Endodermal cell (in vitro differentiated cells): ENCODE measurements at regions not wholly inside any gene's neighbourhood (a gene's known extent, or its start where the extent isn't known, plus 50 kb on each side); places are given as distances from the start of the nearest gene placed in this dataset.

ENCODE experiments used
- DNase-seq: peaks from one replicate; pipeline ENCODE4 v3.0.0-alpha.2; 2017
- H3K27ac ChIP-seq: 2 replicates; pipeline ENCODE4 v1.5.1; 2013; ENCODE audit warnings: mild to moderate bottlenecking, low read depth, low read length, moderate library complexity
- H3K27me3 ChIP-seq: 2 replicates; pipeline ENCODE4 v1.6.1; 2013; ENCODE audit warnings: mild to moderate bottlenecking, low read length, moderate library complexity; ENCODE audit not compliant: insufficient read depth, control insufficient read depth, poor library complexity, severe bottlenecking
- H3K36me3 ChIP-seq: 2 replicates; pipeline ENCODE4 v1.7.0; 2013; ENCODE audit warnings: mild to moderate bottlenecking, low read length, moderate library complexity; ENCODE audit not compliant: control insufficient read depth, insufficient read depth
- H3K4me1 ChIP-seq: one replicate; pipeline ENCODE4 v1.7.0; 2013; ENCODE audit warnings: low read length; ENCODE audit not compliant: control insufficient read depth, insufficient read depth
- H3K4me3 ChIP-seq: 2 replicates; pipeline ENCODE4 v1.5.1; 2013; ENCODE audit warnings: mild to moderate bottlenecking, low read length, moderate library complexity
- H3K9ac ChIP-seq: 2 replicates; pipeline ENCODE4 v1.6.1; 2013; ENCODE audit warnings: mild to moderate bottlenecking, low read length, moderate library complexity; ENCODE audit not compliant: poor library complexity, severe bottlenecking; ENCODE audit errors: extremely low read depth
- H3K9me3 ChIP-seq: 2 replicates; pipeline ENCODE4 v1.6.1; 2013; ENCODE audit warnings: mild to moderate bottlenecking, low read length, moderate library complexity; ENCODE audit not compliant: control insufficient read depth
- H3K27ac Mint-ChIP-seq: 2 replicates; pipeline ENCODE4 v1.8.0; 2020; ENCODE audit warnings: mixed read lengths
- H3K27me3 Mint-ChIP-seq: 2 replicates; pipeline ENCODE4 v1.8.0; 2021; ENCODE audit warnings: mild to moderate bottlenecking, mixed read lengths; ENCODE audit not compliant: insufficient read depth
- H3K36me3 Mint-ChIP-seq: 2 replicates; pipeline ENCODE4 v1.8.0; 2020; ENCODE audit warnings: low read depth, mixed read lengths
- H3K4me1 Mint-ChIP-seq: 2 replicates; pipeline ENCODE4 v1.8.0; 2020; ENCODE audit warnings: mixed read lengths
- H3K4me3 Mint-ChIP-seq: 2 replicates; pipeline ENCODE4 v1.8.0; 2020; ENCODE audit warnings: mild to moderate bottlenecking, moderate library complexity, mixed read lengths
- H3K9me3 Mint-ChIP-seq: 2 replicates; pipeline ENCODE4 v1.8.0; 2020; ENCODE audit warnings: mild to moderate bottlenecking, mixed read lengths
- CTCF ChIP-seq: fragments of 200-600 bp; sonication (generic); conservative IDR thresholded peaks from 2 replicates; pipeline ENCODE4 v1.5.0; 2021; ENCODE audit warnings: antibody characterized with exemption, mild to moderate bottlenecking
- WGBS, 2 experiments: methylation state at CpG; one replicate each; pipeline versions ENCODE4 v1.1.5 to v1.1.7; 2013; ENCODE audit warnings: missing lambda C conversion rate in 2 of 2, mixed read lengths in 1 of 2; ENCODE audit not compliant: insufficient coverage in 1 of 2, insufficient read length in 1 of 2; 5-methylcytosine and 5-hydroxymethylcytosine counted together

- Mint-ChIP-seq H3K27ac (no peak overlapping the region), H3K9me3 (no peaks in the 10 kb centered on the region), H3K4me3 (no peak overlapping the region), H3K36me3 (no peaks in the 10 kb centered on the region), H3K27me3 (no peaks in the 10 kb centered on the region), H3K4me1 (peaks cover 4% of the 10 kb centered on the region)
- no peak for TF ChIP-seq CTCF
- H3K36me3 ChIP-seq = no peaks in the 10 kb centered on the region
- 87 to 100% methylated on average over 1 to 2 of the region's 2 CpGs for WGBS, 2 experiments
- no peaks in the 10 kb centered on the region for H3K9me3 ChIP-seq
- no peaks in the 10 kb centered on the region for H3K27me3 ChIP-seq
- no peak overlapping the region for H3K9ac ChIP-seq
- DNase-seq = no peak
- no peak overlapping the region for H3K27ac ChIP-seq
- H3K4me3 ChIP-seq = no peak overlapping the region
- H3K4me1 ChIP-seq = no peaks in the 10 kb centered on the region
Measured at GRCh38 chr3:28645149-28645548, 296.5 kb upstream of the AZI2 start.

- DNase-seq = no peak
- Mint-ChIP-seq H3K27ac (no peak overlapping the region), H3K9me3 (no peaks in the 10 kb centered on the region)
Measured at GRCh38 chr3:28646435-28646834, 297.8 kb upstream of the AZI2 start.

GRCh38 chr3:28649266-28649665 is 300.6 kb upstream of the AZI2 start:
- no peak for TF ChIP-seq CTCF
- Mint-ChIP-seq H3K36me3 (no peaks in the 10 kb centered on the region), H3K4me1 (peaks cover 4% of the 10 kb centered on the region), H3K27me3 (no peaks in the 10 kb centered on the region), H3K9me3 (no peaks in the 10 kb centered on the region), H3K27ac (no peak overlapping the region), H3K4me3 (no peak overlapping the region)
- Histone ChIP-seq H3K36me3 (no peaks in the 10 kb centered on the region), H3K4me1 (no peaks in the 10 kb centered on the region), H3K27me3 (no peaks in the 10 kb centered on the region), H3K27ac (no peak overlapping the region), H3K4me3 (no peak overlapping the region), H3K9me3 (no peaks in the 10 kb centered on the region), H3K9ac (no peak overlapping the region)
- WGBS, 2 experiments = 88% methylated on average over 2 of the region's 2 CpGs; no CpG with 5 or more reads in 1 of the 2 experiments
- no peak for DNase-seq

More at GRCh38 chr3:28646435-28646834, 297.8 kb upstream of the AZI2 start:
- Histone ChIP-seq H3K36me3 (no peaks in the 10 kb centered on the region), H3K9ac (no peak overlapping the region), H3K4me3 (no peak overlapping the region), H3K4me1 (no peaks in the 10 kb centered on the region), H3K27ac (no peak overlapping the region), H3K27me3 (no peaks in the 10 kb centered on the region), H3K9me3 (no peaks in the 10 kb centered on the region)
- Mint-ChIP-seq H3K27me3 (no peaks in the 10 kb centered on the region), H3K36me3 (no peaks in the 10 kb centered on the region), H3K4me3 (no peak overlapping the region), H3K4me1 (peaks cover 4% of the 10 kb centered on the region)
- 91 to 100% methylated on average over 3 to 4 of the region's 4 CpGs for WGBS, 2 experiments
- TF ChIP-seq CTCF = no peak
